LHCN-M2 (cell line): ENCODE measurements at regions not wholly inside any gene's neighbourhood (a gene's known extent, or its start where the extent isn't known, plus 50 kb on each side); places are given as distances from the start of the nearest gene placed in this dataset.

Experiments
- DNase-seq: peaks from one replicate; pipeline ENCODE4 v3.0.0-alpha.2; 2012; ENCODE audit warnings: low read depth

- no peak for DNase-seq
Measured at GRCh38 chr6:139496654-139497344, 122.4 kb upstream of the CITED2 start.

- no peak for DNase-seq
Measured at GRCh38 chr6:139494376-139494990, 120.0 kb upstream of the CITED2 start.

- peak; percentile 73 for DNase-seq
Measured at GRCh38 chr6:139490482-139490881, 116.0 kb upstream of the CITED2 start.

- no peak for DNase-seq
Measured at GRCh38 chr6:139486476-139486799, 112.0 kb upstream of the CITED2 start.

- no peak for DNase-seq
Measured at GRCh38 chr6:139485742-139486475, 111.5 kb upstream of the CITED2 start.

GRCh38 chr6:139485185-139485584 lies 110.7 kb upstream of the CITED2 start:
- DNase-seq: no peak

- no peak for DNase-seq
Measured at GRCh38 chr6:139483079-139483478, 108.6 kb upstream of the CITED2 start.

- no peak for DNase-seq
Measured at GRCh38 chr6:139482287-139482686, 107.8 kb upstream of the CITED2 start.

- no peak for DNase-seq
Measured at GRCh38 chr6:139480356-139481165, 106.1 kb upstream of the CITED2 start.

GRCh38 chr6:139479433-139480222 lies 105.2 kb upstream of the CITED2 start:
- no peak for DNase-seq

GRCh38 chr6:139475646-139476045 lies 101.2 kb upstream of the CITED2 start:
- no peak for DNase-seq

- no peak for DNase-seq
Measured at GRCh38 chr6:139475241-139475640, 100.8 kb upstream of the CITED2 start.

GRCh38 chr6:139474145-139475108 lies 100.0 kb upstream of the CITED2 start:
- peak; percentile 77 for DNase-seq

- DNase-seq: peak; percentile 8
Measured at GRCh38 chr6:139473731-139474130, 99.3 kb upstream of the CITED2 start.

- DNase-seq: peak; percentile 73
Measured at GRCh38 chr6:139473231-139473701, 98.8 kb upstream of the CITED2 start.

- DNase-seq: peak; percentile 9
Measured at GRCh38 chr6:139472351-139473015, 98.0 kb upstream of the CITED2 start.

- DNase-seq: no peak
Measured at GRCh38 chr6:139470997-139471396, 96.5 kb upstream of the CITED2 start.

GRCh38 chr6:139468178-139468819 lies 93.9 kb upstream of the CITED2 start:
- no peak for DNase-seq

GRCh38 chr6:139457476-139457875 lies 83.0 kb upstream of the CITED2 start:
- peak; percentile 17 for DNase-seq
